Progenitor cell of endocrine pancreas (in vitro differentiated cells): ENCODE measurements at regions not wholly inside any gene's neighbourhood (a gene's known extent, or its start where the extent isn't known, plus 50 kb on each side); places are given as distances from the start of the nearest gene placed in this dataset.
A peak's percentile ranks its signal among the peaks of the same experiment; 100 is the strongest.

Experiments used
- DNase-seq: peaks from one replicate; pipeline ENCODE4 v3.0.0; 2021; ENCODE audit warnings: low spot score; ENCODE audit not compliant: unreplicated experiment
- H3K27ac Mint-ChIP-seq: 2 replicates; pipeline ENCODE4 v1.8.0; 2021; ENCODE audit warnings: mild to moderate bottlenecking, moderate library complexity, mixed read lengths
- H3K27me3 Mint-ChIP-seq: 2 replicates; pipeline ENCODE4 v1.8.0; 2021; ENCODE audit warnings: mixed read lengths
- H3K36me3 Mint-ChIP-seq: 2 replicates; pipeline ENCODE4 v1.8.0; 2022; ENCODE audit warnings: mixed read lengths; ENCODE audit not compliant: insufficient read depth
- H3K4me1 Mint-ChIP-seq: 2 replicates; pipeline ENCODE4 v1.8.0; 2021; ENCODE audit warnings: low read depth, mixed read lengths
- H3K4me3 Mint-ChIP-seq: 2 replicates; pipeline ENCODE4 v1.8.0; 2021; ENCODE audit warnings: low read depth, mild to moderate bottlenecking, moderate library complexity, mixed read lengths
- H3K9me3 Mint-ChIP-seq: 2 replicates; pipeline ENCODE4 v1.8.0; 2021; ENCODE audit warnings: low read depth, mixed read lengths
- CTCF ChIP-seq: fragments of 200-600 bp; sonication (generic); IDR thresholded peaks from one replicate; pipeline ENCODE4 v1.5.0; 2021; ENCODE audit warnings: antibody characterized with exemption, mild to moderate bottlenecking; ENCODE audit not compliant: unreplicated experiment

DNA sequence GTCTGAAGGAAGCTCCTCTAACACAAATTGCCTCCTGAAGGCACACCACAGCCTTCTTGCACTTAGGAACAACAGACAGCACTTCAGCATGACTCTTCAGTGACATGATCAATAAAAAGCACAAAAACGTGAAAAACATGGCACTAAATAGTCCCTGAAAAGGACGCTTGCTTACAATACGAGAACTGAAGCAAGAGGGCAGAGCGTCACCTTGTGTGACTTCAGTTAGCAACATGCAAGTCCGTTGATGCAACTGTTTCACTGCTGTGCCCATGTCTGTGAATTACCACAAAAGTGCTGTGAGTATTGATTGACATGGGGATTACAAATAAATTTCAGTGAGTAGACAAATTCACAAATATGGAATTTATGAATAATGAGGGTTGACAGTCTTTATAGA is 219.9 kb upstream of the GAS1 start:
- Mint-ChIP-seq H3K9me3 (peaks cover 3% of the 10 kb centered on the region), H3K27me3 (no peaks in the 10 kb centered on the region), H3K27ac (no peak overlapping the region), H3K4me3 (no peak overlapping the region), H3K36me3 (no peaks in the 10 kb centered on the region), H3K4me1 (no peaks in the 10 kb centered on the region)
- DNase-seq: no peak
- no peak for TF ChIP-seq CTCF

- Mint-ChIP-seq H3K27ac (no peak overlapping the region), H3K4me1 (no peaks in the 10 kb centered on the region), H3K27me3 (no peaks in the 10 kb centered on the region), H3K9me3 (peaks cover 3% of the 10 kb centered on the region), H3K36me3 (no peaks in the 10 kb centered on the region), H3K4me3 (no peak overlapping the region)
- no peak for DNase-seq
- no peak for TF ChIP-seq CTCF
These were observed 220.3 kb upstream of the GAS1 start for GRCh38 chr9:87167582-87167981.

DNA sequence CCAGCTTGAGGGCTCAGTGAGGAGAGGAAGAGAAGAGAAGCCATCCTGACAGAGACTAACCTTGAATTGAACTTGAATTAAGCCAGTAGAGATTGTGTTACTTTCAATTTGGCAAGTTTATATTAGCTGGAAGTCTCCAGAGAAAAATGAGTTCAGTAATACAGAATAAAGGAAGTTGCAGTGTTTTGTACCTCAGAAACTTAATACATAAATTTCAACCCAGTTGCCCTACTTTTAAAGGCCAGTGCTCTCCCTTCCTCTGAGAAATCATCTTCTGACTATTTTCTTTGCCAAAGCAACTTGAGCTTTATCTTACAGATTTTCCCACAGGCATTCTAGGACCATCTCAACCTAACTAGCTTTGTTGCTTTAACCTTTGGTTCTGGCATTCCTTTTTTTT is 231.0 kb upstream of the GAS1 start:
- no peak overlapping the region for H3K4me3 Mint-ChIP-seq

DNA sequence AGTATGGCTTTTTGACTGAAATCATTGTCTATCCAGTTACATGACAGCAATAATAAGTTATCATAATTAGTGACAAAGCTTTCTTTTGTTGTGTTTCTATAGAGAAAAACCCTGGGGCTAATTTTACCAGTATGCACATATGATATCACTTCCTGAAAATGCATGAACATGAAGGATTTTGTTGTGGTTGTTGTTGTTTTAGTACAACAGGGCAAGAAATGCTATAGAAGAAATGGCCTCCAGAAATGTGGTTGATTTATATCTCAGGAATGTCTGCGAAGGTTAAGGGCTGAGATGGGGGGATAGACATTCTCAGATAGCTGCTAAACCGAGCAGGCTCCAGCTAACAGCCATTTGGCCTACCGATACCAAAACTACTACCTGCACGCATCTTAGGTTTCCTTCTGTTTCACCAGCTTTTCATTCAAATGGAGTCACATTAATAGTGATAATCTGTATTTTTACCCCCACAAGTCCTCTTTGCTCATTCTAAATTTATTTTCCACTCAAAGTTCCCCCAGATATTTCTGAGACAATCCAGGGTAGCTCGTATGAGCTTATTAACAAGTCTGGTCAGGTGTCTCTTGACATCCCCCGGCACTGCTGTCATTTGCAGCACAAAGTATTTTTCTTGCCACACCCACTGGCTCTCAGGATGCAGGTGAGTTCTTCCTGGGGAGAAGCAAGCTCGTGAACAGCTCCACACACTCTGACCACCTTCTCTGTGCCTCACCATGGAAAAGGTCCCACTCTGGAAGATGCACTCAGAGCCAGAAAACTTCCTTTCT is 232.4 kb upstream of the GAS1 start:
- H3K27ac Mint-ChIP-seq: peak overlapping the region; percentile 54

More for the DNA sequence above, 231.0 kb upstream of the GAS1 start:
- DNase-seq: no peak
- peaks cover 3% of the 10 kb centered on the region for H3K27me3 Mint-ChIP-seq
- H3K4me1 Mint-ChIP-seq: no peaks in the 10 kb centered on the region
- no peak overlapping the region for H3K27ac Mint-ChIP-seq
- no peak for TF ChIP-seq CTCF
- peaks cover 1% of the 10 kb centered on the region for H3K36me3 Mint-ChIP-seq
- H3K9me3 Mint-ChIP-seq: peaks cover 4% of the 10 kb centered on the region

GRCh38 chr9:87180361-87180760 is 233.1 kb upstream of the GAS1 start:
- Mint-ChIP-seq H3K27me3 (peaks cover 3% of the 10 kb centered on the region), H3K36me3 (peaks cover 1% of the 10 kb centered on the region), H3K9me3 (peaks cover 4% of the 10 kb centered on the region), H3K4me3 (no peak overlapping the region), H3K27ac (peak overlapping the region; percentile 54), H3K4me1 (no peaks in the 10 kb centered on the region)
- TF ChIP-seq CTCF: no peak
- DNase-seq: no peak

More for the DNA sequence above, 232.4 kb upstream of the GAS1 start:
- no peaks in the 10 kb centered on the region for H3K4me1 Mint-ChIP-seq
- peaks cover 3% of the 10 kb centered on the region for H3K27me3 Mint-ChIP-seq
- peaks cover 4% of the 10 kb centered on the region for H3K9me3 Mint-ChIP-seq
- no peak overlapping the region for H3K4me3 Mint-ChIP-seq
- no peak for TF ChIP-seq CTCF
- peaks cover 1% of the 10 kb centered on the region for H3K36me3 Mint-ChIP-seq
- no peak for DNase-seq
